ENCODE measurements at regions not wholly inside any gene's neighbourhood (a gene's known extent, or its start where the extent isn't known, plus 50 kb on each side); places are given as distances from the start of the nearest gene placed in this dataset.

- CTCF ChIA-PET, result interaction anchor here (0.6 kb wide), 1 partner anchor 33 kb away, joined by 3 read pairs; no protein-coding TSS in a partner anchor
- TF ChIP-seq ELF4 (IDR thresholded peaks at IDR 0.05), result no peak
- no peak for TF ChIP-seq FOXK2 (IDR thresholded peaks at IDR 0.05)
- TF ChIP-seq HDGF (IDR thresholded peaks at IDR 0.05; ENCODE audit: borderline replicate concordance), result no peak
- TF ChIP-seq TARDBP (IDR thresholded peaks at IDR 0.05), result no peak
- TF ChIP-seq SUZ12 (IDR thresholded peaks at IDR 0.05), result no peak
- no peak for TF ChIP-seq SP1 (IDR thresholded peaks at IDR 0.05)
- no peak for TF ChIP-seq PKNOX1 (IDR thresholded peaks at IDR 0.05)
- TF ChIP-seq BHLHE40 (IDR thresholded peaks at IDR 0.05; ENCODE audit: borderline replicate concordance), result no peak
- TF ChIP-seq CTBP1 (IDR thresholded peaks at IDR 0.05; ENCODE audit: borderline replicate concordance), result no peak
- no peak for TF ChIP-seq LEF1 (IDR thresholded peaks at IDR 0.05; ENCODE audit: borderline replicate concordance)
- no peak for TF ChIP-seq NFRKB (IDR thresholded peaks at IDR 0.05)
- no peak for TF ChIP-seq L3MBTL2 (conservative IDR thresholded peaks at IDR 0.05)
- POLR2A ChIA-PET, result no interaction called here
- no peak for DNase-seq (ENCODE audit: extremely low spot score)
These were observed 123.4 kb downstream of the SPCS3 start for GRCh38 chr4:176443117-176443516.

DNA sequence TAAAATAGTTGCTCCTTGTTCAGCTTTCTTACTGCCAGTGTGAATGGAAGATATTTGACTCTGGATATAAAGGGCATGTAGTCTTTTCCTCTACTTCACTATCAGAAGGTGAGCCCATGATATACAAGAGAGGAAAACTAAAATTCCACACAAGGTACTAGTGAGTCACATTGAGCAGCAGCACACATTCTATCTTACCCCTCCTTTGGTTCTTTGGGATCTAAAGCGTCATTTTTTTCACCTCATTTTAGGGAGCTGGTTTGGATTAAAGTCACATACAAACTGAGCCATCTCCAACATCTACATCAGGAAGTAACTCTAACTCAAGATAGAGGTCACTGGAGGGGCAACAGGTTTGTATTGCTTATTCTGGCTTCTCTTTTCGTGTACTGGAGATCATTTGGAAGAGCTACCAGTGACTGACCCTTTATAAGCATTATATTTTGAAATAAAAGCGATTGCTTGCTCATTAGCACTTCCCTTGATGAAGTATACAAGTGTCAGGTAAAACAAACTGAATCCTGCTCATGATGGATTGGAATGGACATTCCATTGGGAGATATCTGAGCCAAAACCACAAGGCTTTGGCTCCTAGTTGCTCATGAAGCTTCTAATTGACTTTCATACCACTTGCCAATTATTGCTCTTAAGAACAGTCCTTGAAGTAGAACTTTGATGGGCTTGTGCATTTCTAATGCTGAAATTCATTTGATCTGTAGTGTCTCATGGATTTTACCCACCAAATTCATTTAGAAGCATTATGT is 124.1 kb downstream of the SPCS3 start:
- ChIA-PET POLR2A (no interaction called here), CTCF (no interaction called here)
- no peak for TF ChIP-seq SUZ12 (IDR thresholded peaks at IDR 0.05)
- no peak for TF ChIP-seq ZNF384 (IDR thresholded peaks at IDR 0.05)
- no peak for DNase-seq (ENCODE audit: extremely low spot score)

- POLR2A ChIA-PET, result no interaction called here
- no peak for DNase-seq (ENCODE audit: extremely low spot score)
- TF ChIP-seq NFRKB (IDR thresholded peaks at IDR 0.05), result no peak
- no peak for TF ChIP-seq ELF4 (IDR thresholded peaks at IDR 0.05)
- TF ChIP-seq PKNOX1 (IDR thresholded peaks at IDR 0.05), result no peak
- no peak for TF ChIP-seq HDGF (IDR thresholded peaks at IDR 0.05; ENCODE audit: borderline replicate concordance)
- no peak for TF ChIP-seq SP1 (IDR thresholded peaks at IDR 0.05)
- no peak for TF ChIP-seq ZNF384 (IDR thresholded peaks at IDR 0.05)
- TF ChIP-seq FOXA1 (IDR thresholded peaks at IDR 0.05), result no peak
- no peak for TF ChIP-seq SUZ12 (IDR thresholded peaks at IDR 0.05)
- no peak for TF ChIP-seq LEF1 (IDR thresholded peaks at IDR 0.05; ENCODE audit: borderline replicate concordance)
- TF ChIP-seq FOXK2 (IDR thresholded peaks at IDR 0.05), result no peak
- TF ChIP-seq TARDBP (IDR thresholded peaks at IDR 0.05), result no peak
- TF ChIP-seq CTBP1 (IDR thresholded peaks at IDR 0.05; ENCODE audit: borderline replicate concordance), result no peak
- TF ChIP-seq FOXM1 (IDR thresholded peaks at IDR 0.05; ENCODE audit: borderline replicate concordance), result no peak
- TF ChIP-seq ARNT (IDR thresholded peaks at IDR 0.05), result no peak
- TF ChIP-seq L3MBTL2 (conservative IDR thresholded peaks at IDR 0.05), result no peak
- TF ChIP-seq BHLHE40 (IDR thresholded peaks at IDR 0.05; ENCODE audit: borderline replicate concordance), result no peak
- CTCF ChIA-PET, result interaction anchor here (0.6 kb wide), 2 partner anchors 66 to 1107 kb away, joined by 3 read pairs; no protein-coding TSS in a partner anchor
These were observed 125.0 kb downstream of the SPCS3 start for GRCh38 chr4:176444741-176445140.

- CTCF ChIA-PET, result no interaction called here
- POLR2A ChIA-PET, result no interaction called here
- DNase-seq (ENCODE audit: extremely low spot score), result no peak
- TF ChIP-seq LEF1 (IDR thresholded peaks at IDR 0.05; ENCODE audit: borderline replicate concordance) (no peak), ELF4 (IDR thresholded peaks at IDR 0.05) (no peak), SUZ12 (IDR thresholded peaks at IDR 0.05) (no peak), CTBP1 (IDR thresholded peaks at IDR 0.05; ENCODE audit: borderline replicate concordance) (no peak), FOXK2 (IDR thresholded peaks at IDR 0.05) (no peak), ARNT (IDR thresholded peaks at IDR 0.05) (no peak), NFRKB (IDR thresholded peaks at IDR 0.05) (no peak), BHLHE40 (IDR thresholded peaks at IDR 0.05; ENCODE audit: borderline replicate concordance) (no peak), FOXA1 (IDR thresholded peaks at IDR 0.05) (no peak), TARDBP (IDR thresholded peaks at IDR 0.05) (no peak), FOXM1 (IDR thresholded peaks at IDR 0.05; ENCODE audit: borderline replicate concordance) (no peak), HDGF (IDR thresholded peaks at IDR 0.05; ENCODE audit: borderline replicate concordance) (no peak), L3MBTL2 (conservative IDR thresholded peaks at IDR 0.05) (no peak), ZNF384 (IDR thresholded peaks at IDR 0.05) (no peak)
These were observed 129.0 kb downstream of the SPCS3 start for GRCh38 chr4:176448761-176449160.

DNA sequence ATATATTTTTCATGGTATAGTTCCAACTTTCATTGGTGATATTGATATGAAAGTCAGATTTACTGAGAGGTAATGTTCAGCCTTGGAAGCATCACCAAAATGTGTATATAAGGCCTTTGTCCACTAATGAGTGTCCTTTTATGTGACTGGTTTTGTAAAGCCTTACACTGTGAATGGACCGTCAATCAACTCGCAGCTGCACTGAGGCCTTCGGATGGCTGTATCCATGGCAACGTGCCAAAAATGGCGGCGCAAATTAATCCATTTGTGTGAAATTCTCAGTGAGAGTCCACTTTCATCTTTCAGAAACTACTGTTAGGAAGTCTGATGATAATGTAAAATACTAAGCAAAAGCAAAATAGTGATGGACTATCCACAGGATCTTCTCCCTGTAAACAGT is 131.7 kb downstream of the SPCS3 start:
- no peak for DNase-seq (ENCODE audit: extremely low spot score)
- CTCF ChIA-PET, result no interaction called here
- TF ChIP-seq ZNF384 (IDR thresholded peaks at IDR 0.05), result no peak
- POLR2A ChIA-PET, result no interaction called here

DNA sequence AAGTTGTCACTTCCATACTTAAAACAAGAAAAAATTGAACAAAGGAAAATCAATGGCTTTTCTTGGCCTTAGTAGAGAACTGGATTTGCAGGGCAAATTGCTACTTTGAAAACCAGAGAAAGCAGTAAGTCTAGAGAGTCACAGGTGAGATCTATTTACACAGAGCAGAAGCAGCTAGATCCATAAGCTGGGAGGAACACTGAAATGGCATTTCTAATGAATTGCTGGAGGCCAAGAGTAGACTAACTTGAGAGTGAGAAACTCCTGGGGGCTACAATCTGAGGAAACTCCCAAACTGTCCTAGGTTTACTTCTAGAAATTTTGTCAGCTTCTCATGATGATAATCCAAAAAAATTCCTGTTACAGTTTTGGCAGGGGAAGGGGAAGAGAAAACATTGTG is 133.3 kb downstream of the SPCS3 start:
- no peak for DNase-seq (ENCODE audit: extremely low spot score)
- ChIA-PET POLR2A (no interaction called here), CTCF (no interaction called here)
- no peak for TF ChIP-seq CTBP1 (IDR thresholded peaks at IDR 0.05; ENCODE audit: borderline replicate concordance)
- no peak for TF ChIP-seq SP1 (IDR thresholded peaks at IDR 0.05)
- TF ChIP-seq PKNOX1 (IDR thresholded peaks at IDR 0.05), result no peak
- TF ChIP-seq HDGF (IDR thresholded peaks at IDR 0.05; ENCODE audit: borderline replicate concordance), result no peak
- TF ChIP-seq FOXA1 (IDR thresholded peaks at IDR 0.05), result no peak
- TF ChIP-seq SUZ12 (IDR thresholded peaks at IDR 0.05), result no peak
- TF ChIP-seq FOXK2 (IDR thresholded peaks at IDR 0.05), result no peak
- no peak for TF ChIP-seq ELF4 (IDR thresholded peaks at IDR 0.05)
- no peak for TF ChIP-seq ARNT (IDR thresholded peaks at IDR 0.05)
- no peak for TF ChIP-seq NFRKB (IDR thresholded peaks at IDR 0.05)
- TF ChIP-seq ZNF384 (IDR thresholded peaks at IDR 0.05), result no peak
- TF ChIP-seq BHLHE40 (IDR thresholded peaks at IDR 0.05; ENCODE audit: borderline replicate concordance), result no peak
- no peak for TF ChIP-seq LEF1 (IDR thresholded peaks at IDR 0.05; ENCODE audit: borderline replicate concordance)
- no peak for TF ChIP-seq TARDBP (IDR thresholded peaks at IDR 0.05)
- no peak for TF ChIP-seq FOXM1 (IDR thresholded peaks at IDR 0.05; ENCODE audit: borderline replicate concordance)
- TF ChIP-seq L3MBTL2 (conservative IDR thresholded peaks at IDR 0.05), result no peak

Data from HEK293T (cell line).